ENCODE measurements at regions not wholly inside any gene's neighbourhood (a gene's known extent, or its start where the extent isn't known, plus 50 kb on each side); places are given as distances from the start of the nearest gene placed in this dataset.
A peak's percentile ranks its signal among the peaks of the same experiment; 100 is the strongest.

- intact Hi-C loops (cut with DNase I), result no loop called here
- no peak for TF ChIP-seq CTCF (IDR thresholded peaks at IDR 0.05)
- no peak for ATAC-seq
Observed at GRCh38 chr19:30671367-30671619, 299.1 kb downstream of the ZNF536 start.

GRCh38 chr19:30670562-30671366, 298.6 kb downstream of the ZNF536 start:
- Histone ChIP-seq H3K4me3 (no peak overlapping the region), H3K36me3 (no peaks in the 10 kb centered on the region), H3K4me1 (no peaks in the 10 kb centered on the region), H3K27me3 (ENCODE audit: low read depth) (peaks cover 46% of the 10 kb centered on the region), H3K27ac (no peak overlapping the region), H3K9me3 (no peaks in the 10 kb centered on the region)
- DNase-seq (no peak), ATAC-seq (no peak)
- TF ChIP-seq CTCF (IDR thresholded peaks at IDR 0.05), result no peak
- intact Hi-C loops (cut with DNase I), result no loop called here

More at GRCh38 chr19:30671367-30671619, 299.1 kb downstream of the ZNF536 start:
- H3K27me3 ChIP-seq (ENCODE audit: low read depth), result peaks cover 46% of the 10 kb centered on the region
- no peaks in the 10 kb centered on the region for H3K9me3 ChIP-seq
- H3K4me1 ChIP-seq, result no peaks in the 10 kb centered on the region
- no peak overlapping the region for H3K27ac ChIP-seq
- H3K4me3 ChIP-seq, result no peak overlapping the region
- H3K36me3 ChIP-seq, result no peaks in the 10 kb centered on the region
- no peak for DNase-seq

- no peak overlapping the region for H3K27ac ChIP-seq
- intact Hi-C loops (cut with DNase I), result no loop called here
- H3K4me3 ChIP-seq, result no peak overlapping the region
- DNase-seq (no peak), ATAC-seq (no peak)
- H3K27me3 ChIP-seq (ENCODE audit: low read depth), result peaks cover 43% of the 10 kb centered on the region
- no peaks in the 10 kb centered on the region for H3K36me3 ChIP-seq
- no peaks in the 10 kb centered on the region for H3K4me1 ChIP-seq
- no peaks in the 10 kb centered on the region for H3K9me3 ChIP-seq
- TF ChIP-seq CTCF (IDR thresholded peaks at IDR 0.05), result no peak
Observed at GRCh38 chr19:30670011-30670329, 297.8 kb downstream of the ZNF536 start.

- H3K4me3 ChIP-seq, result no peak overlapping the region
- ATAC-seq (peak in 1 of 2 donors; percentile 35), DNase-seq (peak; percentile 72)
- H3K9me3 ChIP-seq, result no peaks in the 10 kb centered on the region
- peak; percentile 78 for TF ChIP-seq CTCF (IDR thresholded peaks at IDR 0.05)
- intact Hi-C loops (cut with DNase I), result no loop called here
- no peak overlapping the region for H3K27ac ChIP-seq
- no peaks in the 10 kb centered on the region for H3K4me1 ChIP-seq
- H3K36me3 ChIP-seq, result no peaks in the 10 kb centered on the region
- peaks cover 42% of the 10 kb centered on the region for H3K27me3 ChIP-seq (ENCODE audit: low read depth)
Observed at GRCh38 chr19:30669329-30670010, 297.3 kb downstream of the ZNF536 start.

- H3K4me3 ChIP-seq, result no peak overlapping the region
- H3K9me3 ChIP-seq, result no peaks in the 10 kb centered on the region
- ATAC-seq (no peak), DNase-seq (no peak)
- peaks cover 41% of the 10 kb centered on the region for H3K27me3 ChIP-seq (ENCODE audit: low read depth)
- H3K36me3 ChIP-seq, result no peaks in the 10 kb centered on the region
- no peak for TF ChIP-seq CTCF (IDR thresholded peaks at IDR 0.05)
- intact Hi-C loops (cut with DNase I), result no loop called here
- H3K27ac ChIP-seq, result no peak overlapping the region
- H3K4me1 ChIP-seq, result no peaks in the 10 kb centered on the region
Observed at GRCh38 chr19:30668521-30669155, 296.5 kb downstream of the ZNF536 start.
